HepG2 (cell line): ENCODE measurements at regions not wholly inside any gene's neighbourhood (a gene's known extent, or its start where the extent isn't known, plus 50 kb on each side); places are given as distances from the start of the nearest gene placed in this dataset.

Experiments
- ATAC-seq: fragments of 200-7000 bp; cut with Tn5 transposase; 3 replicates; pipeline ENCODE4 v1.9.1; 2020; ENCODE audit warnings: mild to moderate bottlenecking, moderate library complexity
- BruUV-seq: library from RNA; stranded (reverse); fragments of 400-500 nt; replicated peaks from 2 replicates; lab custom pipeline; 2021; lab: Mats Ljungman, UMichigan
- CTCF ChIA-PET: fragments of 300-600 bp; formaldehyde crosslinking; extraction: SDS; loops from one replicate; lab custom pipeline; 2021; ENCODE audit warnings: low total read pairs, inconsistent platforms, low intra/inter-chr PET ratio; lab: Yijun Ruan, JAX
- POLR2A ChIA-PET: fragments of 350-600 bp; sonication (Branson Sonifier 250); formaldehyde crosslinking; loops from one replicate; lab custom pipeline; 2020; ENCODE audit warnings: antibody characterized with exemption, inconsistent platforms; lab: Yijun Ruan, JAX
- DNase-seq: peaks from one replicate; pipeline ENCODE4 v3.0.0-alpha.2; 2015; ENCODE audit warnings: low spot score
- FAIRE-seq: peaks from 3 replicates; lab custom pipeline; 2011; peaks lifted over from hg19 to GRCh38; lab: Jason Lieb, UNC
- H2AFZ ChIP-seq: one replicate; pipeline ENCODE4 v1.6.1; 2011; ENCODE audit warnings: low read length, inconsistent platforms
- H3K27ac ChIP-seq: fragments of 300-600 bp; 3 replicates; pipeline ENCODE4 v1.8.0; 2011; ENCODE audit warnings: mixed run types, mild to moderate bottlenecking, mixed read lengths, low read length, inconsistent platforms; ENCODE audit not compliant: insufficient read depth; ENCODE audit errors: extremely low read length
- H3K27me3 ChIP-seq, 2 experiments: fragments of 200-600 bp in 1 of 2; 2 replicates in 1 of 2; 3 replicates in 1 of 2; pipeline versions ENCODE4 v1.6.0 to v1.8.0; 2011; ENCODE audit warnings: low read length in 2 of 2, mild to moderate bottlenecking in 2 of 2, moderate library complexity in 2 of 2, inconsistent platforms in 1 of 2; ENCODE audit not compliant: insufficient read depth in 2 of 2, control insufficient read depth in 1 of 2
- H3K36me3 ChIP-seq, 2 experiments: fragments of 200-600 bp in 1 of 2; replicated peaks in 1 of 2; 2 replicates in 1 of 2; 3 replicates in 1 of 2; pipeline versions ENCODE4 v1.5.1 to v1.8.0; 2011; ENCODE audit warnings: low read length in 2 of 2, inconsistent platforms in 1 of 2; ENCODE audit not compliant: insufficient read depth in 2 of 2, control insufficient read depth in 1 of 2
- H3K4me1 ChIP-seq: 2 replicates; pipeline ENCODE4 v1.5.1; 2012; ENCODE audit warnings: low read length, inconsistent platforms; ENCODE audit not compliant: insufficient read depth
- H3K4me2 ChIP-seq: 2 replicates; pipeline ENCODE4 v1.6.0; 2011; ENCODE audit warnings: low read depth, low read length, inconsistent platforms
- H3K4me3 ChIP-seq, 3 experiments: fragments of 200-600 bp in 1 of 3; sonication (generic), shearing (Covaris generic) in 1 of 3; replicated peaks in 1 of 3; 2 replicates each; pipeline ENCODE4 v1.5.1; 2011 to 2016; ENCODE audit warnings: low read length in 3 of 3, inconsistent platforms in 2 of 3, low read depth in 2 of 3, mild to moderate bottlenecking in 2 of 3, control low read depth in 1 of 3, mixed read lengths in 1 of 3; ENCODE audit not compliant: insufficient read depth in 1 of 3
- H3K79me2 ChIP-seq: one replicate; pipeline ENCODE4 v1.6.1; 2011; ENCODE audit warnings: low read length, inconsistent platforms; ENCODE audit not compliant: insufficient read depth
- H3K9ac ChIP-seq: 2 replicates; pipeline ENCODE4 v1.6.0; 2011; ENCODE audit warnings: mild to moderate bottlenecking, low read depth, low read length, inconsistent platforms; ENCODE audit not compliant: insufficient read depth
- H3K9me3 ChIP-seq: 2 replicates; pipeline ENCODE4 v1.5.1; 2012; ENCODE audit warnings: mild to moderate bottlenecking, low read length
- H4K20me1 ChIP-seq: 2 replicates; pipeline ENCODE4 v1.6.0; 2011; ENCODE audit warnings: inconsistent platforms, mild to moderate bottlenecking, low read length, moderate library complexity; ENCODE audit not compliant: insufficient read depth
- ATF1 ChIP-seq: IDR thresholded peaks from 2 replicates; pipeline ENCODE4 v1.6.1; 2016; ENCODE audit warnings: mild to moderate bottlenecking, control low read depth
- HDAC1 ChIP-seq: sonication (generic); formaldehyde crosslinking; IDR thresholded peaks from 2 replicates; pipeline ENCODE4 v1.5.1; 2020; ENCODE audit warnings: mild to moderate bottlenecking, missing genetic modification reagents
- NFATC3 ChIP-seq: sonication (generic); formaldehyde crosslinking; IDR thresholded peaks from 2 replicates; pipeline ENCODE4 v1.5.1; 2020; ENCODE audit warnings: mild to moderate bottlenecking, missing genetic modification reagents
- STAT5B ChIP-seq: sonication (generic); formaldehyde crosslinking; IDR thresholded peaks from 2 replicates; pipeline ENCODE4 v1.4.0; 2020; ENCODE audit warnings: missing genetic modification reagents
- ZNF343 ChIP-seq: sonication (generic); formaldehyde crosslinking; IDR thresholded peaks from 2 replicates; pipeline ENCODE4 v1.4.0; 2020; ENCODE audit warnings: mild to moderate bottlenecking, missing genetic modification reagents
- ZNF562 ChIP-seq: sonication (generic); formaldehyde crosslinking; IDR thresholded peaks from 2 replicates; pipeline ENCODE4 v1.8.0; 2022; ENCODE audit warnings: missing genetic modification reagents, borderline replicate concordance
- ZNF619 ChIP-seq: sonication (generic); formaldehyde crosslinking; IDR thresholded peaks from 2 replicates; pipeline ENCODE4 v1.4.0; 2020; ENCODE audit warnings: mild to moderate bottlenecking, missing genetic modification reagents
- WGBS: methylation state at CpG from one replicate; pipeline ENCODE4 v1.1.6; 2017; ENCODE audit warnings: low lambda C conversion rate; 5-methylcytosine and 5-hydroxymethylcytosine counted together
- in situ Hi-C: cut with HindIII; loops from 2 replicates; pipeline ENCODE4 v1.10.0; 2017; ENCODE audit warnings: low pct_unique_long_range_greater_than_20kb; ENCODE audit not compliant: extremely low pct_ligation_motif_present
- intact Hi-C: fragments of 100-400 bp; cut with micrococcal nuclease; formaldehyde crosslinking; loops from one replicate; pipeline ENCODE4 v1.10.0; 2022; ENCODE audit not compliant: unreplicated experiment
- TF ChIP-seq, protein P1 (sequence below): sonication (generic); formaldehyde crosslinking; IDR thresholded peaks from 2 replicates; pipeline ENCODE4 v1.4.0; 2020; ENCODE audit warnings: missing genetic modification reagents
- TF ChIP-seq, protein P2 (sequence below): sonication (generic); formaldehyde crosslinking; IDR thresholded peaks from 2 replicates; pipeline ENCODE4 v1.9.0; 2022; ENCODE audit warnings: missing genetic modification reagents, mild to moderate bottlenecking, borderline replicate concordance
- TF ChIP-seq, protein P3 (sequence below): sonication (generic); formaldehyde crosslinking; conservative IDR thresholded peaks from 2 replicates; pipeline ENCODE4 v1.5.0; 2020; ENCODE audit warnings: missing genetic modification reagents
- TF ChIP-seq, protein P4 (sequence below): sonication (generic); formaldehyde crosslinking; IDR thresholded peaks from 2 replicates; pipeline ENCODE4 v1.8.1; 2022; ENCODE audit warnings: low read depth, mild to moderate bottlenecking, missing genetic modification reagents
- TF ChIP-seq, protein P5 (sequence below): IDR thresholded peaks from 2 replicates; pipeline ENCODE4 v1.6.1; 2016

DNA sequence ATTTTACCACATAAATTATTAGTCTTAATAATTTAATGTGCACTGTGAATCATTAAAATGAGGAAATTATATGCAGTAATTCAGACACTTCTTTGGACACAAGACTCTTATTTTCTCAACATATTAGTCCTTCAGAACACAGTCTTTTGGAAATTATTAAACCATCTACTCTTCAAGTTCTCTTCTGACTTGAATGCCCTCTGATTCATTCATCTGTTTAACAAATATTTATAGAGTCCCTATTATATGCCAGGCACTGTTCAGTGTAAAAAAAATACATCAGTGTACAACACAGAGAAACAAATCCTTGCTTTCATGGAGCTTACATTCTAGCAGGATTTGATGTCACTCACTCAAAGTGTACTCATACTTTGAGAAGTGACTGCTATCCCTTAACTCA is 163.4 kb upstream of the IL12B start (continued):
- TF ChIP-seq, protein P1, sequence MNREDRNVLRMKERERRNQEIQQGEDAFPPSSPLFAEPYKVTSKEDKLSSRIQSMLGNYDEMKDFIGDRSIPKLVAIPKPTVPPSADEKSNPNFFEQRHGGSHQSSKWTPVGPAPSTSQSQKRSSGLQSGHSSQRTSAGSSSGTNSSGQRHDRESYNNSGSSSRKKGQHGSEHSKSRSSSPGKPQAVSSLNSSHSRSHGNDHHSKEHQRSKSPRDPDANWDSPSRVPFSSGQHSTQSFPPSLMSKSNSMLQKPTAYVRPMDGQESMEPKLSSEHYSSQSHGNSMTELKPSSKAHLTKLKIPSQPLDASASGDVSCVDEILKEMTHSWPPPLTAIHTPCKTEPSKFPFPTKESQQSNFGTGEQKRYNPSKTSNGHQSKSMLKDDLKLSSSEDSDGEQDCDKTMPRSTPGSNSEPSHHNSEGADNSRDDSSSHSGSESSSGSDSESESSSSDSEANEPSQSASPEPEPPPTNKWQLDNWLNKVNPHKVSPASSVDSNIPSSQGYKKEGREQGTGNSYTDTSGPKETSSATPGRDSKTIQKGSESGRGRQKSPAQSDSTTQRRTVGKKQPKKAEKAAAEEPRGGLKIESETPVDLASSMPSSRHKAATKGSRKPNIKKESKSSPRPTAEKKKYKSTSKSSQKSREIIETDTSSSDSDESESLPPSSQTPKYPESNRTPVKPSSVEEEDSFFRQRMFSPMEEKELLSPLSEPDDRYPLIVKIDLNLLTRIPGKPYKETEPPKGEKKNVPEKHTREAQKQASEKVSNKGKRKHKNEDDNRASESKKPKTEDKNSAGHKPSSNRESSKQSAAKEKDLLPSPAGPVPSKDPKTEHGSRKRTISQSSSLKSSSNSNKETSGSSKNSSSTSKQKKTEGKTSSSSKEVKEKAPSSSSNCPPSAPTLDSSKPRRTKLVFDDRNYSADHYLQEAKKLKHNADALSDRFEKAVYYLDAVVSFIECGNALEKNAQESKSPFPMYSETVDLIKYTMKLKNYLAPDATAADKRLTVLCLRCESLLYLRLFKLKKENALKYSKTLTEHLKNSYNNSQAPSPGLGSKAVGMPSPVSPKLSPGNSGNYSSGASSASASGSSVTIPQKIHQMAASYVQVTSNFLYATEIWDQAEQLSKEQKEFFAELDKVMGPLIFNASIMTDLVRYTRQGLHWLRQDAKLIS: no peak
- TF ChIP-seq, protein P2, sequence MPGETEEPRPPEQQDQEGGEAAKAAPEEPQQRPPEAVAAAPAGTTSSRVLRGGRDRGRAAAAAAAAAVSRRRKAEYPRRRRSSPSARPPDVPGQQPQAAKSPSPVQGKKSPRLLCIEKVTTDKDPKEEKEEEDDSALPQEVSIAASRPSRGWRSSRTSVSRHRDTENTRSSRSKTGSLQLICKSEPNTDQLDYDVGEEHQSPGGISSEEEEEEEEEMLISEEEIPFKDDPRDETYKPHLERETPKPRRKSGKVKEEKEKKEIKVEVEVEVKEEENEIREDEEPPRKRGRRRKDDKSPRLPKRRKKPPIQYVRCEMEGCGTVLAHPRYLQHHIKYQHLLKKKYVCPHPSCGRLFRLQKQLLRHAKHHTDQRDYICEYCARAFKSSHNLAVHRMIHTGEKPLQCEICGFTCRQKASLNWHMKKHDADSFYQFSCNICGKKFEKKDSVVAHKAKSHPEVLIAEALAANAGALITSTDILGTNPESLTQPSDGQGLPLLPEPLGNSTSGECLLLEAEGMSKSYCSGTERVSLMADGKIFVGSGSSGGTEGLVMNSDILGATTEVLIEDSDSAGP (CRISPR knock-in tag): no peak
- no peak for TF ChIP-seq STAT5B (CRISPR knock-in tag)
- TF ChIP-seq, protein P3, sequence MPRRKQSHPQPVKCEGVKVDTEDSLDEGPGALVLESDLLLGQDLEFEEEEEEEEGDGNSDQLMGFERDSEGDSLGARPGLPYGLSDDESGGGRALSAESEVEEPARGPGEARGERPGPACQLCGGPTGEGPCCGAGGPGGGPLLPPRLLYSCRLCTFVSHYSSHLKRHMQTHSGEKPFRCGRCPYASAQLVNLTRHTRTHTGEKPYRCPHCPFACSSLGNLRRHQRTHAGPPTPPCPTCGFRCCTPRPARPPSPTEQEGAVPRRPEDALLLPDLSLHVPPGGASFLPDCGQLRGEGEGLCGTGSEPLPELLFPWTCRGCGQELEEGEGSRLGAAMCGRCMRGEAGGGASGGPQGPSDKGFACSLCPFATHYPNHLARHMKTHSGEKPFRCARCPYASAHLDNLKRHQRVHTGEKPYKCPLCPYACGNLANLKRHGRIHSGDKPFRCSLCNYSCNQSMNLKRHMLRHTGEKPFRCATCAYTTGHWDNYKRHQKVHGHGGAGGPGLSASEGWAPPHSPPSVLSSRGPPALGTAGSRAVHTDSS (CRISPR knock-in tag): no peak
- TF ChIP-seq, all 625 proteins: peak for 0

DNA sequence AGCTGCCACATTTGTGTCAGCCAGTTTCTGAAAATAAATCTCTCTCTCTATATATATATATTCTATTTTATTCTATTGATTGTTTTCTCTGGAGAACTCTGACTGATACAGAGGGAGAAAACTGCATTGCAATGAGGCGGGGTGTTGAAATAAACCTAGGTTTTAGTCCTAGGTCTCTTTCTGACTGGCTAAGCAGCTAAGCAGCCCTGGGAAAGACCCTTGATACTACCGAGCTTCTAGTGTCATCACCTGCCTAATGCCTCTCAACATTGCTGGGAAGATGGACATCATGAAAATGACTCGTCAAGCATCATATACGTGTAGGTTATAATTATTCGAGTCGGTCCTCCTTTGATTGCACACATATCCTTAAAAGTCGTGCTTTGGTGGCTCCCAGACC is 166.5 kb upstream of the IL12B start:
- ChIA-PET CTCF (no interaction called here), POLR2A (no interaction called here)
- no TSS peak for BruUV-seq
- Histone ChIP-seq H3K9me3 (no peaks in the 10 kb centered on the region), H3K4me3 (no peak overlapping the region), H2AFZ (no peak overlapping the region), H3K36me3 (no peaks in the 10 kb centered on the region), H3K79me2 (no peaks in the 10 kb centered on the region), H3K4me2 (no peak overlapping the region), H3K9ac (no peak overlapping the region), H4K20me1 (no peaks in the 10 kb centered on the region), H3K4me1 (no peaks in the 10 kb centered on the region), H3K27me3 (peaks cover 0 to 4% of the 10 kb centered on the region in 2 experiments; a peak in 1 of 5 replicates), H3K27ac (no peak overlapping the region)
- DNase-seq (no peak), ATAC-seq (no peak), FAIRE-seq (no peak)
- intact Hi-C loops: no loop called here
- in situ Hi-C loops: no loop called here
- 24% methylated on average over 7 of the region's 7 CpGs for WGBS
- TF ChIP-seq, protein P4, sequence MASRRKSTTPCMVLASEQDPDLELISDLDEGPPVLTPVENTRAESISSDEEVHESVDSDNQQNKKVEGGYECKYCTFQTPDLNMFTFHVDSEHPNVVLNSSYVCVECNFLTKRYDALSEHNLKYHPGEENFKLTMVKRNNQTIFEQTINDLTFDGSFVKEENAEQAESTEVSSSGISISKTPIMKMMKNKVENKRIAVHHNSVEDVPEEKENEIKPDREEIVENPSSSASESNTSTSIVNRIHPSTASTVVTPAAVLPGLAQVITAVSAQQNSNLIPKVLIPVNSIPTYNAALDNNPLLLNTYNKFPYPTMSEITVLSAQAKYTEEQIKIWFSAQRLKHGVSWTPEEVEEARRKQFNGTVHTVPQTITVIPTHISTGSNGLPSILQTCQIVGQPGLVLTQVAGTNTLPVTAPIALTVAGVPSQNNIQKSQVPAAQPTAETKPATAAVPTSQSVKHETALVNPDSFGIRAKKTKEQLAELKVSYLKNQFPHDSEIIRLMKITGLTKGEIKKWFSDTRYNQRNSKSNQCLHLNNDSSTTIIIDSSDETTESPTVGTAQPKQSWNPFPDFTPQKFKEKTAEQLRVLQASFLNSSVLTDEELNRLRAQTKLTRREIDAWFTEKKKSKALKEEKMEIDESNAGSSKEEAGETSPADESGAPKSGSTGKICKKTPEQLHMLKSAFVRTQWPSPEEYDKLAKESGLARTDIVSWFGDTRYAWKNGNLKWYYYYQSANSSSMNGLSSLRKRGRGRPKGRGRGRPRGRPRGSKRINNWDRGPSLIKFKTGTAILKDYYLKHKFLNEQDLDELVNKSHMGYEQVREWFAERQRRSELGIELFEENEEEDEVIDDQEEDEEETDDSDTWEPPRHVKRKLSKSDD: no peak
- TF ChIP-seq, protein P5, sequence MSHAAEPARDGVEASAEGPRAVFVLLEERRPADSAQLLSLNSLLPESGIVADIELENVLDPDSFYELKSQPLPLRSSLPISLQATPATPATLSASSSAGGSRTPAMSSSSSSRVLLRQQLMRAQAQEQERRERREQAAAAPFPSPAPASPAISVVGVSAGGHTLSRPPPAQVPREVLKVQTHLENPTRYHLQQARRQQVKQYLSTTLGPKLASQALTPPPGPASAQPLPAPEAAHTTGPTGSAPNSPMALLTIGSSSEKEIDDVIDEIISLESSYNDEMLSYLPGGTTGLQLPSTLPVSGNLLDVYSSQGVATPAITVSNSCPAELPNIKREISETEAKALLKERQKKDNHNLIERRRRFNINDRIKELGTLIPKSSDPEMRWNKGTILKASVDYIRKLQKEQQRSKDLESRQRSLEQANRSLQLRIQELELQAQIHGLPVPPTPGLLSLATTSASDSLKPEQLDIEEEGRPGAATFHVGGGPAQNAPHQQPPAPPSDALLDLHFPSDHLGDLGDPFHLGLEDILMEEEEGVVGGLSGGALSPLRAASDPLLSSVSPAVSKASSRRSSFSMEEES (CRISPR knock-in tag): no peak
- TF ChIP-seq ATF1 (CRISPR knock-in tag): no peak
- TF ChIP-seq HDAC1 (CRISPR knock-in tag): no peak
- TF ChIP-seq ZNF619 (CRISPR knock-in tag): no peak
- TF ChIP-seq ZNF343: no peak
- TF ChIP-seq NFATC3 (CRISPR knock-in tag): no peak
- TF ChIP-seq ZNF562 (CRISPR knock-in tag): no peak
